CMK (cell line): ENCODE measurements at regions not wholly inside any gene's neighbourhood (a gene's known extent, or its start where the extent isn't known, plus 50 kb on each side); places are given as distances from the start of the nearest gene placed in this dataset.
"Not testable (repeated sequence)": the region's sequence is repeated elsewhere in the genome, so short reads cannot be mapped to it uniquely, and the experiment has no call there.

Source experiments
- DNase-seq: peaks from one replicate; pipeline ENCODE4 v3.0.0-alpha.2; 2010; ENCODE audit warnings: low read depth

DNA sequence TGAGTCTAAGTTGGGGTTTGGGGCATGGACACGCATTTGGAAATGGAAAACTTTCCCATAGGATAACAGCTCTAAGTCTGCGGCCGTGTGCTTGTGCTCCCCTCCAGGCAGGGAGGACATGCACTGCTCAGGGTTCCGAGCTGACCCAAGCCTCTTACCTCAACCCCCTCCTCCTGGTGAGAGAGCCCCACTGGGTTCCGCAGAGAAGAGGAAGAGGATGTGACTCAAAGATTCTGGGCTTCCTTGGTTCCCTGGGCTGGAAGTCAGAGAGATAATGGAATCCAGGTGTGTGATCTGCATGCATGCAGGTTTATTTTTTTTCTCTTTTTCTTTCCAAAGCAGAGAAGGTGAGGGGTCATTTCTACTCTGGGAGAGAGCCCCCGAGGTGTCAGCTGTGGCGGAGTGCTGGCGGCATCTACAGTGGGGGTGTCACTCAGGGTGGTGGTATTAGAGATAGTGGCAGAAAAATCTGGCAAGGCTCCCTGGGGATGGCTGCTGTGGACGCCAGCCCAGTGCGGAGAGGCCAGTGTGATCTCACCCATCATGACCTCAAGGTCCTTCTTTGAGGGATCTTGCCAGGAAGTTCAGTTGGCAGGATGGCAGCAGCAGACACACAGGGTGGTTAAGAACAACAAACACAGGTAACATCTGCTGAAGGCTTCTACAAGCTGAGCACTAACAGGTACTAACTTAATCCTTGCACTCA, 168.7 kb upstream of the HAND2 start:
- DNase-seq, result no peak

DNA sequence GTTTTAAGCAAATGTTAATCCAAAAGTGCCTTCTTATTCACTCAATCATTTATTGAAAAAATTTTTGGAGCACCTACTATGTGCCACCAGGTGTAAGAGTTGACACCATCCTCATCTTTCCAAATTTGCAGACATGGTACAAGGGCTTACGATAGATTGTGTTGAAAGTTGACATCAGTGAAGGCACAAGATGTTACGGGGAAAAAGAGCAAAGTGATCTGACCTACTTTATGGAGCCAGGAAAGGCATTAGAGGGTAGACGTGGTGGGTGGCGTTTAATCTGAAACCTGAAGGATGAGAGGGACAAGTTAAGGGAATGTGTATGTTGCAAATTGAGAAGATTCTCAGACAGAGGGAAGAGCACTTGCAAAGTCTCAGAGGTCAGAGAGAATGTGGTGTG, 167.8 kb upstream of the HAND2 start:
- DNase-seq, result no peak

DNA sequence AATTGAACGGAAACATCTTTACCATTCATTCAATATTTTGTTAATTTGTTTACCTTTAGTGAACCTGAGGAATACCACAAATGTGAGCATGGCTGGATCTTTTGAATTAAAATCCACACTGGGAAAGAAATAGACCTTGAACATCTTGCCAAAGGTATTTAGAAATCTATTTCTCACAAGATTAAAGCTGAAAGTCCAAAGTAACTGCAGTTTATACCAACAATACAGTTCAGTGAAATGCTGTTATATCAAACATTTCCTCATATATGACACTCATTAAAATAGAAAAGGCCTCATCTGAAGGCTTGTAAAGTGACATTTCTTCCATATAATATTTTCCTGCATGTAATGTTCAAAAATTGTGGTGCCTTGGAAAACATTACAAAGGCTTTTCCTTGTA, 166.5 kb upstream of the HAND2 start:
- DNase-seq, result no peak

DNA sequence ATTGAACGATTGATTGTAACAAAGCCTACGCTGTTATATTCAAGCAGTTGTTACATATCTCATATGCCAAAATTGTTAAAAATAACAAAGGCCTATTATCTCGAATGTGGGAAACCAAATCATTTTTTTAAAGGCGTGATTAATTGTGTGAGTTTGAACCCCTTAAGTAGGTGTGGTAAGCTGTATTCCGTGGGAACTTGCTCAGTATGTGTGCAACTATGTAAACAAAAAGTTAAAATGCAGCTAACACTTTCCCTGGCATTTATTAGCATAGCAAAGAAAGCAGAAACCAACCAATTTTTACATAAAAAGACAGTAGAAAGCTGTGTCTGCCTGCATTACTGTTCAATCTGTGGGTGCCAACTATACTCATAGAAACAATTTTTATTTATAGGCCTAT, 166.0 kb upstream of the HAND2 start:
- DNase-seq, result no peak

DNA sequence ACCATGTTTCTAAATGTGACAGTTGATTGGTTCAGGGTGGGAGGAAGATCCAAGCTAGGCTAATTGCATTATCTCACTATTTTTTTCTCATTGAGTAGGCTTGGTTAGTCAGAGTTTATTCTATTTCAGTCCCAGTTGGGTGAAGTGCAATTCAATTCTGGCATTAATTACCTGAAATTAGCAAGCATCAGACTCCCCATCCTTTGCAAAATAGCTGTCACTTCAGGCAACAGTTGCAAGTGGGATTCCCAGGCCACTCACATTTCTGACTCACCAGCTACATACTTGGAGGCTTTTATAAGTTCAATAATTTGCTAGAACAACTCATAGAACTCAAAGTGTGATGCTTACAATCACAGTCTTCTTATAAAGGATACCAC, 155.8 kb upstream of the HAND2 start:
- no peak for DNase-seq

DNA sequence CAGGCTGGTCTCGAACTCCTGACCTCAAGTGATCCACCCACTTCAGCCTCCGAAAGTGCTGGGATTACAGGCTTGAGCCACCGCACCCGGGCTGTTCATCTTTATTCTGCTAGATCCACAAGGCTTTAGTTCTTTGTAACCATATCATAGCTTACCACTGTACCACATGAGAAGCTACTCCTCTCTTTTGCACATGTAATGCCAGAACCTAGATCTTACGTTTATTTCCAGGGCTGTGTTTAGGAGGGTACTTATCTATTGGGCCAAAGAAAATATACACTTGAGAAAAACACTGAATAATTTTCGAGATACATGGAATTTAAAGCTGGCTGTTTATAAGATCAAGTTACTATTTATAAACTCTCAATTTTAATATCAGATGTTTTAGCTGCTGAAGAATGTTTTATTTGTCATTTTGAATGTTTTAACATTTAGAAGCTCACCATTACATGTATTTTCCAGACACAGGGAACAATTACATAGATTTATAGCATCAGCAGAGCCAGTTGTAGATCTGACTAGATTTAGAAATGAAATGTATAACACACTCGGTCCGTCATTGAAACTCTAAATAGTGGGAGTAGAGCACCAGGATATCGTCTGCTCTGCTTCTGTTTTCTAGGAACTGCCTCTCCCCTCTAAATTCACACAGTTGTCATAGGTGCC, 155.3 kb upstream of the HAND2 start:
- DNase-seq, result no peak

DNA sequence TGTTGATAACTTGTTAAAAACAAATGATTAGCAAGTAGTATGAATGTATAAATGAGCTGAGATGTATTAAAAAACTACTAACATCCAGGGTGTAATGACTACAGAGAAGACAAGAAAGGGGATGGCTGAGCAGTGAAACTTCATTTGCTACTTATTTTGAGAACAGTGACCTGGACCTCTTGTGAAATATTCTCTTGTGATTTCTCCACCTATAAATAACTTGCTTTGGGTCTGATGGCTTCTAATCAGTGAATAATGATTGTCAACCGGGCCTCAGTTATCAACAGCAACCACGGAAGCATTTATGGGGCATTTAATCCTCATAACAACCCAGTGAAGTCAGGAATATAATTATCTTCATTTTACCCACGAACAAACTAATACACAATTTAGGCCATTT, 154.2 kb upstream of the HAND2 start:
- no peak for DNase-seq

DNA sequence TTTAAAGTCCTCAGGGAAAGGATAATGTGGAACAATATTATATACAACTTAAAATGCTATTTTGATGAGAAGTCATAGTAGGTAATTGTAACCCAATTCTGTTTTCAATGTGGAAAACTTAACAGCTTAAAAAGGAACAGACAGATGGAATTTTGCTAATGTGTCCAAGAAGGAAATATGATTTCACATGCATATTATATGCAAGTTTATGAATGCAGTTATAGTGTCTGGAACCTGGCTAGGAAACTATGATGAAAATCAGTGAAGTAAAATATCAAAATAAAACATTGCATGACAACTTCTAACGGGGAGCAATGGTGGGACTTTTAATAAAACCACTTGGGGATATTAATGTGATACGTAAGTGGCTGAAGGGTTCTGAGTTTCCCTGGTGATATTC, 152.6 kb upstream of the HAND2 start:
- no peak for DNase-seq

DNA sequence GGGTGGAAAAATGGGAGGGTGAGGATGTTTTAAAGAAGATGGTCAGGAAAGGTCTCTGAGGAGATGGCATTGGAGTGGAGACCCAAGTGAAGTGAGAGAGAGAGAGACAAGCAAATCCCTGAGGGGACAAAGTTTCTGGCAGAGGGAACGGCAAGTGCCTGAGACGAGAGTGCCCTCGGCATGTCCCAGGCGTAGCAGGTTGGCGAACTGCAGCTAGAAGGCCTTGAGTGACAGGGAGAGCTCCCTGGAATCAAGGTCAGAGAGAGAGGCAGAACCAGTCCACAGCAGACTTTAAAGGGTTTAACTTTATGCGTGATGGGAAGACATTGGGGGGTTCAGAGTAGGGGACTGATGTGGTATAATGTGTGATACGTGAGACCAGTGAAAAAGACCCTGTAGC, 150.2 kb upstream of the HAND2 start:
- no peak for DNase-seq

DNA sequence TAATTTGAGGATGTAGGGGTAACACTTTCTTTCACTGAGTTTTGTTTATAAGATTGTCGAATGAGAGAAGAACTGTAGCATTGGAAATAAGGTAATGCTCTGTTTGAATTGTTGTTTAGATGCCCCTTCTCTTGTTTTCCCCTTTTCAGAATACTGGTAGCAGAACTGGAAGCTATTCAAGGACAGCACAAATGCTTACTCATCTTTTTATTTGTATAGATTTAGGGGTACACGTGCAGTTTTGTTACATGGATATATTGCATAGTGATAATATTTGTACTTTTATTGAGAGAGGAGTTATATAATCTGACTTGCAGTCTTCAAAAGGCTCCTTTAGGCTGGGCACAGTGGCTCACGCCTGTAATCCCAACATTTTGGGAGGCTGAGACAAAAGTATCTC, 145.4 kb upstream of the HAND2 start:
- no peak for DNase-seq

DNA sequence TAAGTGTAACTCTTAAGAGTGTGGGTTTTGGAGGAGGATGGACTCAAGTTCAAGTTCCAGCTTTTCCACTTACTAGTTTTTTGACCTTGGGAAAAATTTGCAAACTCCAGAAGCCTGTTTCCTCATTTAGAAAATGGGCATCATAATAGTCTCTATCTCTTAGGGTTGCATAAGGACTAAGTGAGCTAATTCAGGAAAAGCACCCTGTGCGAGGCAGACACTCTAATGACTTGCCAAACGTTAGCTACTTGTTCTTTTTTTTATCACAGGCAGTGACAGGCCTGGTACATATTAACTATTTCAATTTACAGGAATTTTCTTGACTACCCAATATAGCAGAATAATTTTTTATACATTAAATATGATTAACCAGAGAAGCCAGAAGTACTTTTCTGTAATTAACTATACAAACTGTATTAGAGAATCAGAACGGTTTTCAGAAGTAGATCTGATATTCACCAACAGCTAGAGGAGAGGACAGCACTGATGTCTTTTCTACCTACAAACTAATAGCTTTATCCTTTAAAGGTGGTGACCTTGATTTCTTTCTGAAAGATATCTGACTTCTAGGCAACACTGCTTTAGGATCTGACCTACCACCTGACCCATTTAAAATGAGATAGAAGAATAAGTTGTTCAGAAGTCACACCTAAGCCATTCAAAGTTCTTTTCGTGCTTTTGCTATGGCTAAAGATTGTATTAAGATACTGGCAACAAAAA, 139.6 kb upstream of the HAND2 start:
- DNase-seq, result no peak

DNA sequence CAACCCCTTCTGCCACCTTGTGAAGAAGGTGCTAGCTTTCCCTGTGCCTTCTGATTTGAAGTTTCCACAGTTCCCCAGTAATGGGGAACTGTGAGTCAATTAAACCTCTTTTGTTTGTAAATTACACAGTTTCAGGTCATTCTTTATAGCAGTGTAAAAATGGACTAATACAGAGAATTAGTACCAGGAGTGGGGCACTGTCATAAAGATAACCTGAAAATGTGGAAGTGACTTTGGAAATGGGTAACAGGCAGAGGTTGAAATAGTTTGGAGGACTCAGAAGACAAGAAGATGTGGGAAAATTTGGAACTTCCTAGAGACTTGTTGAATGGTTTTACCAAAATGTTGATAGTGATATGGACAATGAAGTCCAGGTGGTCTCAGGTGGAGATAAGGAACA, 131.0 kb upstream of the HAND2 start:
- DNase-seq, result no peak

DNA sequence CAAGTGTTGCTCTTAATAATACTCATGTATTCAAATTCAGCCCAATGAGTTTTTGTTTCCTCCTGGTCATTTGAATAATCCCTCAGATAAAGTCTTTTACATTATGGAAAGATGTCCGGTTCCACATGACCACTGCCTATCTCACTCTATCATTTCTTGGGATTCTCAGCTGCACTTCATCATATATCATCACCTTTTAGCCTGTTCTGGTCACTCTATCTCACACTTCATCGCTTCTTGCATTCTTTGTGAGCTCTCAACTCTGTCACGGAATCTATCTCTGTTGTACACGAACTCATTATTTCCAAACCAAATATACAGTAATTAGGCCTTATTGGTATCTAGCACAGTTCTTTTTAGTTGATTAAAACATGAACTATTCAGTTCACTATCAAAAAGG, 126.9 kb upstream of the HAND2 start:
- no peak for DNase-seq

DNA sequence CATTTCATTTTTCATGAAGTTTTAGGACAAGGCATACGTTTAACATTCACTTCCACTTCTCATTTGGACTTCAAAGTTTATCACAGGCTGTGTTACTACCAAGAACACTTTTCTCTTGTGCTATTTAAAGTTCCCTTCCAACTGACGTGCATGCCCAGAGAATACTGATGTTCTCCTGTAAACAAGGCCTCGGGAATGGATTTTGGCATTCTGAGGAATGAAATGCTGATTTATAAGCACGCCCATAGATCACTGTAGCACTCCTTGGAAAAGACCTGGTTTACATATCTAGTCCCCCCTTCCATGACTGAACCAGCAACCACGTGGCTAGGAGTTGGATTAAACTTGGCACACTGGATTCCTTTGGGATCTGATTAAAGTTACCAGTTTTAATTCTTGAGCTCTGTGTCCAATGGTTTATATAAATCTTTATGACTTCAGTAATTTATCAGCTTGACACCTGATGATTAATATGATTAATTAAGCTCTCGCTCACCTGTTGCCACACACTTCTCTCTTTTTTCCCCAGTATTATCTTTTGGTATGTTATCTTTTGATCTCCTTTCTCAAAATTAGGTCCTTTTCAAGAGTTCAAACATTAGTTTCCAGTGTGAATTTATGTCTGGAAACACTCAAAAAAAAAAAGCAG, 122.4 kb upstream of the HAND2 start:
- no peak for DNase-seq

DNA sequence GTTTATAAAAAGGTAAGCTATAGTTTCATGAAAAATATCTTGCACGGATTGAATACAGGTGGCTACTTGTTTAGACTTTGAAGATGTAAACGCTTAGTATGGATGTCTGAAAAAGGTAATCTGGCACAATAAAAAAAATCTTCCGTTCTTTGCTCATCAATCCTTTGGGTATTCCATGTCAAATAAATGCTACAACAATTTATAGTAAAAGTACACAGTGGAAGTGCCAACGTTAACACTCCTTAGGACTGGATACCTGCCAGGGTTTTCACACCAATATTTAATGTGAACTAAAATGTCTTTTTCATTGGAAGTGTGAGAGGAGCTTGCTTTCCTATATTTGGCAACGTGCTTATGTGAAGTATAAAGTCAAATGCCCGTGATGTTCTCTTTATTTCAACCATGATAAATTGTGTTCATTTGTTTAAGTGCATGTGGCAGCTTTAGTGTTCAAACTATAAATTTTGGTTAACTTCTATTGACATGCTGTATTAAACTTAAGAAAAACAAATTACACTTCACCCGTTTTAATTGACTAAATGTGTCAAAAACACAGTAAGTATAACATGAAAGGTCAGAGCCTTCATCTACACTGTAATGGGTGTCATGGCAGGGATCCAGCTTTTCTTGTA, 121.7 kb upstream of the HAND2 start:
- no peak for DNase-seq

DNA sequence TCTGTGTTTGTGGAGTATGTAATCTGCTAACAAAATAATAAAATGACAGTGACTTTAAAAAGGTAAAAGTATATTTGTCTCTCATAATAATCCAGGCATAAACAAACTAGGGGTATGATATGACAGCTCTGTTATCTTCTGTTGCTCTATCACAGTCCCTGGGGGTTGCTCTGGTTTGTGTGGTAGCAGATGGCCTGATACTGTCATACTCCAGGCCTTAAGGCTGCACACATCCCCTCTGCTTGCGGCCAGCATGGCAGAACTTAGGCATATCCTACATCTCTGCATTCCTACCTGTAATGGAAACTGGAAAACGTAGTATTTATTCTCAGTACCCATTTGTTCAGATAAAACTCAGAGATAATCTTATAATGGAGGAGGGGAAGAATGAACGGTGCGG, 117.9 kb upstream of the HAND2 start:
- no peak for DNase-seq

DNA sequence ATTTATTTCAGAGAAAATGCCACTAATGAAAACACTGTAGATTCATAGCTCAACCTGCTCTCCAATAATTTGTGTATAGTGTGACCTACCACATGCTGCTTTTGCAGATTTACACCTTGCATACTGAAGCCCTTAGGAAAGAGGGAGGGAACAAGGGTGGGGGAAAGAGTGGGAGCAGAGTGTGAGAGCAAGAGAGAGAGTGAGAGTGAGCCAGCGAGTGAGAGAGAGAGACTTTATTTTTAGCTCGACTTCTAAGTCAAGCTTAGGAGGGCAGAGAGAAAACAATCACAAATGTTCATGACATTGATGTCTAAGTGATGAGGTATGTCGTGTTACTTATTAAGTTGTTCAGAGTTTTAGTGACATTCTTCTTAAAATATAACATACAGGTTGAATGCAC, 112.5 kb upstream of the HAND2 start:
- DNase-seq, result no peak

DNA sequence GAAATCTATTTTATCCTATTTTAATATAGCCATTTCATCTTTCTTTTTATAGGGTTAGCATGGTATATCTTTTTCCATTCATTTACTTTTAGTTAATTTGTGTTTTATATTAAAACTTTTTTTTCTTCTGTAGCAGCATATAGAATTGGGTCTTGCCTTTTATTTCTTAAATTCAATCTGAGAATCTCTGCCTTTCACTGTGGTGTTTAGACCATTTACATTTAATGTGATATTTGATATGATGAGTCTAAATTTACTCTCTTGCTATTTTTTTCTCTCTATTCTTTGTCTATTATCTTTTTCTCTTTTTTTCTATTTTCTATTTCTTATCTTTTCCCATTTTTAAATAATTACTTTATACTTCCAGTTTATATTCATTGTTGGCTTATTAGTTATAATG, 105.4 kb upstream of the HAND2 start:
- DNase-seq, result no peak

DNA sequence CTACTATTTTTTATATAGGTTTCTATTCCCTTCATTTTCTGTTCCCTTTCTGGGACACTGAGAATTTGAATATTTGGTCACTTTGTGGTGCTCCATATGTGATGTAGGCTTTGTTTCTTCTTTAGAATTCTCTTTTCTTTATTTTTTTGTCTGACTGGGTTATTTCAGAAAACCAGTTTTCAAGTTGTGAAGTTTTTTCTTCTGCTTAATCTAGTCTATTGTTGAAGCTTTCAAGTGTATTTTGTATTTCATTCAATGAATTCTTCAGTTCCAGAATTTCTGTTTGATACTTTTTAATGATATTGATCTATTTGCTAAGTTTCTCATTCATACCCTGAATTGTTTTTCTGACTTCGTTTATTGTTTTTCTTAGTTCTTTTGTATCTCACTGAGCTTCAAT, 96.2 kb upstream of the HAND2 start:
- DNase-seq, result no peak

DNA sequence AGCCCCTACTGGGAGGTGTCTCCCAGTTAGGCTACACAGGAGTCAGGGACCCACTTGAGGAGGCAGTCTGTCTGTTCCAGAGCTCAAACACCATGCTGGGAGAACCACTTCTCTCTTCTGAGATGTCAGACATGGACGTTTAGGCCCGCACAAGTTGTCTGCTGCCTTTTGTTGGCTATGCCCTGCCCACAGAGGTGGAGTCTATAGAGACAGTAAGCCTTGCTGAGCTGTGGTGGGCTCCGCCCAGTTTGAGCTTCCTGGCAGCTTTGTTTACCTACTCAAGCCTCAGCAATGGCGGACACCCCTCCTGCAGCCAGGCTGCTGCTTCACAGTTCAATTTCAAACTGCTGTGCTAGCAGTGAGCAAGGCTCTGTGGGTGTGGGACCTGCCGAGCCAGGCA, 88.6 kb upstream of the HAND2 start:
- not testable (repeated sequence) for DNase-seq

DNA sequence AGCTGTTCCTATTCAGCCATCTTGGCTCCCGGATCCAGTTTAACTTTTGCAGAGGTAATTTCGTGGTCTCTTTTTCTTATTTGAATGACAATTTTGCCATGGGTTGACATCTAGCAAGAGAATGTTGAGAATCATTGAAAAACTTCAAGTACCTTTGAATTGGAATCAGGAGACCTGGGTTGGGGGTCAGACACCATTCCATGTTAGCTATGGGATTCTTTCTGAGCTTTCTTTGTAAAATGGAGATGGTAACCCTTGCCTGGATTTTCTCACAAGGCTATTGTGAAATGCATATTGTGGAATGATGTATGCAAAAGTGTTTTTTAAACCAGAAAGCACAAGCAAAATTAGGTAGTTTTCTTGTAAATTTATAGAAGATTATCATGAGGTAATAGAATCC, 79.1 kb upstream of the HAND2 start:
- DNase-seq, result no peak

DNA sequence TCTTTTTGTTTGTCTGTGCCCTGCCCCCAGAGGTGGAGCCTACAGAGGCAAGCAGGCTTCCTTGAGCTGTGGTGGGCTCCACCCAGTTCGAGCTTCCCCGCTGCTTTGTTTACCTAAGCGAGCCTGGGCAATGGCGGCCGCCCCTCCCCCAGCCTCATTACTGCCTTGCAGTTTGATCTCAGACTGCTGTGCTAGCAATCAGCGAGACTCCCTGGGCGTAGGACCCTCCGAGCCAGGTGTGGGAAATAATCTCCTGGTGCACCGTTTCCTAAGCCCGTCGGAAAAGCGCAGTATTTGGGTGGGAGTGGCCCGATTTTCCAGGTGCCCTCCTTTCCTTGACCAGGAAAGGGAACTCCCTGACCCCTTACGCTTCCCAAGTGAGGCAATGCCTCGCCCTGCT, 78.6 kb upstream of the HAND2 start:
- DNase-seq, result not testable (repeated sequence)

DNA sequence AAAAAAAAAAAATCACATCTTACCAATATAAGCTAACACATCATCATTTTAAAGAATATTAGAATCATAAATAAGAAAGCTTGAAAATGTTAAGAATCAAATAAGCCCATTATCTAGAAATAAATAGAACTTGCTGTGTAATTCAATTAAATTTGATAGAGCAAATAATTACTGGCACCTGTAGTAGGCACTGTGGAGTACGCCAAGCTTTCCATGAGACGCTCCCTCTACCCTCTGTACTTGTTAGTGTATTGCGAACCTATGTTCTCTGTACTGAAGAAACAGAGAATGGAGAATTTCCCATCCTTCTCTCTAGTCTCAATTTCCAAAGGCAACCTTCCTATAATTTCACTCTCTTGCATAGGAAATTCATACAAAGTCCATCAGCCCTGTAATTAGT, 61.7 kb upstream of the HAND2 start:
- no peak for DNase-seq
